ENCODE measurements at regions not wholly inside any gene's neighbourhood (a gene's known extent, or its start where the extent isn't known, plus 50 kb on each side); places are given as distances from the start of the nearest gene placed in this dataset.
"Not testable (repeated sequence)": the region's sequence is repeated elsewhere in the genome, so short reads cannot be mapped to it uniquely, and the experiment has no call there.

DNA sequence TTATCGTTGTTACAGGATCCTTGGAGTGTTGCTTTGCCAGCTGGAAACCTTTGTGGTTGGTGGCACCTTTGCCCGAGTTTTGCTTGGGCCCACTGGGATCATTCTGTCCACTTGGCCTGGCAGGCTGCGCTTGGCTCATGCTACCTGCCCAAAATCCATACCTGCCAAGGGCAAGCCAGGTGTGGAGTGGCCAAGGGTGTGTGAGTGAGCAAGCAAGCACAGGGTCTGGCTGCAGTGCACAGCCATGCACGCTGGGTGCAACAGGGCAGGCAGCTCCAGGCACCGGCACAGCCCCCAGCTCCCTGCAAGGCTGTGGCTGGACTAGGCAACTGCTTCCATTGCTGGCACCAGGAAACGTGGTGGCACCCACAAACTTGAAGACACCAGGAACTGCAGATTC lies 421.8 kb downstream of the ARL4A start:
- TF ChIP-seq, protein P1, sequence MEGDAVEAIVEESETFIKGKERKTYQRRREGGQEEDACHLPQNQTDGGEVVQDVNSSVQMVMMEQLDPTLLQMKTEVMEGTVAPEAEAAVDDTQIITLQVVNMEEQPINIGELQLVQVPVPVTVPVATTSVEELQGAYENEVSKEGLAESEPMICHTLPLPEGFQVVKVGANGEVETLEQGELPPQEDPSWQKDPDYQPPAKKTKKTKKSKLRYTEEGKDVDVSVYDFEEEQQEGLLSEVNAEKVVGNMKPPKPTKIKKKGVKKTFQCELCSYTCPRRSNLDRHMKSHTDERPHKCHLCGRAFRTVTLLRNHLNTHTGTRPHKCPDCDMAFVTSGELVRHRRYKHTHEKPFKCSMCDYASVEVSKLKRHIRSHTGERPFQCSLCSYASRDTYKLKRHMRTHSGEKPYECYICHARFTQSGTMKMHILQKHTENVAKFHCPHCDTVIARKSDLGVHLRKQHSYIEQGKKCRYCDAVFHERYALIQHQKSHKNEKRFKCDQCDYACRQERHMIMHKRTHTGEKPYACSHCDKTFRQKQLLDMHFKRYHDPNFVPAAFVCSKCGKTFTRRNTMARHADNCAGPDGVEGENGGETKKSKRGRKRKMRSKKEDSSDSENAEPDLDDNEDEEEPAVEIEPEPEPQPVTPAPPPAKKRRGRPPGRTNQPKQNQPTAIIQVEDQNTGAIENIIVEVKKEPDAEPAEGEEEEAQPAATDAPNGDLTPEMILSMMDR (IDR thresholded peaks at IDR 0.05): no peak
- no peak for TF ChIP-seq POLR2A (IDR thresholded peaks at IDR 0.05)
- WGBS, 2 donors: 88 to 90% methylated on average over 6 of the region's 6 CpGs
- no peak for DNase-seq (ENCODE audit: low spot score in 2 of 2)
- intact Hi-C loops (cut with DNase I; ENCODE audit: low total_unique reads): no loop called here
- H3K4me3 ChIP-seq (ENCODE audit: low read depth, poor library complexity, severe bottlenecking): no peak overlapping the region

DNA sequence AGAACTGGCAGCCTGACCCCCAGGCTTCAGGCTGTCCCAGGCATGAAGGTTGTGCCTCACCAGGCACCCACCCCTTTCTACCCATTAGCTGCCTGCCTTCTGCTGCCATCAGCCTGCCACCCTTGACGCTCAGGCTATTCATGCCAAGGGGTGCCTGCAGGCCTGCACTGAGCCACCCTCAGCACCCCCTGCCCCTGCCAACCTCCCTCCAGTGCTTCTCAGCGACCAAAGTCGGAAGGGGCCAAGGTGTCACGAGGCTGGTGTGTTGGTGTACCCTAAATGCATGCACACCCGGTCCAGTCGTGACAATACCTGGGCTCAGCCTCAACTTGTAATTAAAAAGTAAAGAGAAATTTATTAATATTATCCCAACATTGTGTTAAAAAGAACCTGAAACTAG lies 422.7 kb downstream of the ARL4A start:
- DNase-seq (ENCODE audit: low spot score in 2 of 2): no peak
- intact Hi-C loops (cut with DNase I; ENCODE audit: low total_unique reads): no loop called here
- no peak overlapping the region for H3K4me3 ChIP-seq (ENCODE audit: low read depth, poor library complexity, severe bottlenecking)
- no peak for TF ChIP-seq POLR2A (IDR thresholded peaks at IDR 0.05)
- TF ChIP-seq, protein P1 (IDR thresholded peaks at IDR 0.05): no peak
- WGBS, 2 donors: 81 to 84% methylated on average over 6 of the region's 6 CpGs

DNA sequence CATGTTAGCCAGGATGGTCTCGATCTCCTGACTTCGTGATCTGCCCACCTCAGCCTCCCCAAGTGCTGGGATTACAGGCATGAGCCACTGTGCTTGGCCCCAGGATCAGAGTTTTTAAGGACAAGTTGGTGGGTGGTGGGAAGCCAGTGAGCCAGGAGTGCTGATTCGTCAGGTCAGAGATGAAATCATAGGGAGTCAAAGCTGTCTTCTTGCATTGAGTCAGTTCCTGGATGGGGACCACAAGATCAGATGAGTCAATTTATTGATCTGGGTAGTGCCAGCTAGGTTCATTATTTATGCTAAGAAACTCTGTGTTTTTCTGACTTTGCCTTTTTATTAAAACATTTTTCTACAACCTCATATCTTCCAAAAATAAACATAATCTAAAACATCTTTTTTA lies 423.8 kb downstream of the ARL4A start:
- TF ChIP-seq, protein P1 (IDR thresholded peaks at IDR 0.05): no peak
- TF ChIP-seq POLR2A (IDR thresholded peaks at IDR 0.05): no peak
- 67 to 78% methylated on average over 3 of the region's 3 CpGs for WGBS, 2 donors
- DNase-seq (ENCODE audit: low spot score in 2 of 2): no peak
- intact Hi-C loops (cut with DNase I; ENCODE audit: low total_unique reads): no loop called here
- no peak overlapping the region for H3K4me3 ChIP-seq (ENCODE audit: low read depth, poor library complexity, severe bottlenecking)

DNA sequence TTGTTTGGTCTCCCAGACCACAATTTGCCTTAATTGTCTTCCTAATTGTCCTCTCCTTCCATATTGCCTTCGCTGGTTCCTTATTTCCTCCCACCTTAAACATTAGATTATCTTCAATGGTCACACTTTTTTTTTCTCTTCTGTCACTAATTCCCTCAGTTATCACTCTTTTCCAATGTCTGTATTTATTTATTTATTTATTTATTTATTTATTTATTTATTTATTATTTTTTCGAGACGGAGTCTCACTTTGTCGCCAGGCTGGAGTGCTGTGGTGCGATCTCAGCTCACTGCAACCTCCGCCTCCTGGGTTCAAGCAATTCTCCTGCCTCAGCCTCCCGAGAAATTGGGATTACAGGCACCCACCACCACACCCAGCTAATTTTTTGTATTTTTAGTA lies 426.8 kb downstream of the ARL4A start:
- H3K4me3 ChIP-seq (ENCODE audit: low read depth, poor library complexity, severe bottlenecking); intact Hi-C loops (cut with DNase I; ENCODE audit: low total_unique reads); DNase-seq (ENCODE audit: low spot score in 2 of 2): not testable (repeated sequence)
- 96 to 97% methylated on average over 7 of the region's 7 CpGs for WGBS, 2 donors

DNA sequence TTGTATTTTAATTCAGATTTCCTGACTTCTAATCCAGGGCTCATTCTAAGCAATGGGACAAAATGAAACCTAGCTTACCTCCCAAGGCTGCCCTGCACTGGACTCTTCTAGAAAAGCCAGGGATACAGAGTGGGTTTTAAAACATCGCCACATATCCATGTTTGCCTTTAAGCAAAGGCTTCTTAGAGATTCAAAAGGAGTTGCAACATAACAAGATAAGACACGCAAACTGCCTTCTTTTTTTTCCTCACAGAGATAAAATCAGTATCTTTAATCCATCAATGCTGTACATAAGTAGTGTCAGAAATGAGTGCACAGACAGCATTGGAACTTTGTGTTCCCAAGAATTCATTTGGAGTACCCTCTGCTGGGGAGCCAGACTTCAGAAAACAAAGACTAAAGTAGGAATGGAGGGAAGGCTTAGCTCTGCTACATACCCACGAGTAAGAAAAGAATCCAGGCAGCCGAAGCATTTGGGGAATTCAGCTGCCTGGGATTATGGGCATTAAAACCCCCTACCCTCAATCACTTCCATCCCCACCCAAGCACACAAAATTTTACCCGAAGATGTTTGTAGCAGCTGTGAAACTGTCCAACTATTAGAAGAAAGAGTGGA lies 427.8 kb downstream of the ARL4A start:
- intact Hi-C loops (cut with DNase I; ENCODE audit: low total_unique reads): no loop called here
- H3K4me3 ChIP-seq (ENCODE audit: low read depth, poor library complexity, severe bottlenecking): no peak overlapping the region
- WGBS, 2 donors: 37 to 40% methylated on average over 5 of the region's 5 CpGs
- TF ChIP-seq POLR2A (IDR thresholded peaks at IDR 0.05): no peak
- TF ChIP-seq, protein P1 (IDR thresholded peaks at IDR 0.05): no peak
- no peak for DNase-seq (ENCODE audit: low spot score in 2 of 2)

DNA sequence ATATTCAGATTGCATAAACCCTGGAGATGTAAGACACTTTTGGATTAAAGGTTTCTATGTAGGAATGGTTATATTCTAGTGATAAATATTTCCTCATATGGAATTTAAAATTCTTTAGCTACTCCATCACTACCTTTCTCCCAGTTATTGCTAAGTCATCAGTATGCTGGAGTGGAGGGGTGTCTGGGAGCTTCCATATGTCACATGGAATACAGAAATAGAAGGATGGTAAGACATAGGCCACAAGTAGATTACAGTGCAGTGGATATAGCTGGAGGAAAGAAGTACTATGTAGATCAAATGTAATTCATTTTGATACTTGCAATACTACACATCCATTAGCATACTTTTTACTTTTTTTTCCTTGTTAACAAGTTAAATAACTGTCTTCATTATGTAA lies 428.4 kb downstream of the ARL4A start:
- TF ChIP-seq POLR2A (IDR thresholded peaks at IDR 0.05): no peak
- TF ChIP-seq, protein P1 (IDR thresholded peaks at IDR 0.05): no peak
- no peak overlapping the region for H3K4me3 ChIP-seq (ENCODE audit: low read depth, poor library complexity, severe bottlenecking)
- intact Hi-C loops (cut with DNase I; ENCODE audit: low total_unique reads): no loop called here
- DNase-seq (ENCODE audit: low spot score in 2 of 2): no peak
